Gastroesophageal sphincter (tissue), 3 donors: ENCODE measurements at regions not wholly inside any gene's neighbourhood (a gene's known extent, or its start where the extent isn't known, plus 50 kb on each side); places are given as distances from the start of the nearest gene placed in this dataset.

Experiments used
- CTCF ChIP-seq, 4 experiments: fragments of 200-600 bp in 2 of 4; fragments of 450-650 bp in 2 of 4; sonication (generic) in 1 of 4; IDR thresholded peaks; one replicate each; pipeline ENCODE4 v1.5.1; 2017 to 2019; ENCODE audit warnings: antibody characterized with exemption in 4 of 4, mild to moderate bottlenecking in 2 of 4, moderate library complexity in 2 of 4
- EP300 ChIP-seq: sonication (generic); formaldehyde crosslinking; IDR thresholded peaks from one replicate; pipeline ENCODE4 v1.6.1; 2017; ENCODE audit warnings: antibody characterized with exemption, mild to moderate bottlenecking
- POLR2A ChIP-seq, 2 donors: fragments of 450-650 bp; IDR thresholded peaks; one replicate each; pipeline ENCODE4 v1.6.1; 2017; ENCODE audit warnings: antibody characterized with exemption in 2 of 2, mild to moderate bottlenecking in 2 of 2, moderate library complexity in 1 of 2
- POLR2AphosphoS5 ChIP-seq: sonication (generic); formaldehyde crosslinking; IDR thresholded peaks from one replicate; pipeline ENCODE4 v1.6.1; 2017; ENCODE audit warnings: antibody characterized with exemption

GRCh38 chr4:55762819-55763218 is 56.8 kb upstream of the EXOC1L start:
- TF ChIP-seq CTCF (IDR thresholded peaks at IDR 0.05) (no peak), POLR2AphosphoS5 (no peak), POLR2A (IDR thresholded peaks at IDR 0.05) (no peak), EP300 (no peak)
